RWPE2 (cell line): ENCODE measurements at regions not wholly inside any gene's neighbourhood (a gene's known extent, or its start where the extent isn't known, plus 50 kb on each side); places are given as distances from the start of the nearest gene placed in this dataset.

Experiments
- ATAC-seq: fragments of 200-7000 bp; cut with Tn5 transposase; 3 replicates; pipeline ENCODE4 v1.9.1; 2021; ENCODE audit warnings: low read depth
- DNase-seq: peaks from one replicate; pipeline ENCODE4 v3.0.0-alpha.2; 2020; ENCODE audit warnings: low spot score
- H3K27ac ChIP-seq: fragments of 450-650 bp; 2 replicates; pipeline ENCODE4 v1.5.1; 2017; ENCODE audit warnings: mild to moderate bottlenecking; ENCODE audit not compliant: poor library complexity, severe bottlenecking
- H3K27me3 ChIP-seq: fragments of 250-450 bp; sonication (Bioruptor Pico); 2 replicates; pipeline ENCODE4 v1.5.1; 2021; ENCODE audit warnings: mild to moderate bottlenecking, moderate library complexity; ENCODE audit not compliant: insufficient read depth, poor library complexity, severe bottlenecking
- H3K36me3 ChIP-seq: fragments of 250-450 bp; sonication (Bioruptor Pico); 2 replicates; pipeline ENCODE4 v1.5.1; 2020; ENCODE audit warnings: low read depth, mild to moderate bottlenecking, moderate library complexity
- H3K4me1 ChIP-seq: fragments of 250-450 bp; sonication (Bioruptor Pico); 2 replicates; pipeline ENCODE4 v1.5.1; 2021; ENCODE audit warnings: mild to moderate bottlenecking, moderate library complexity; ENCODE audit not compliant: insufficient read depth, poor library complexity, severe bottlenecking
- H3K4me3 ChIP-seq: fragments of 250-450 bp; sonication (Bioruptor Pico); 2 replicates; pipeline ENCODE4 v1.5.1; 2021; ENCODE audit warnings: mild to moderate bottlenecking, moderate library complexity; ENCODE audit not compliant: severe bottlenecking
- H3K9me3 ChIP-seq: fragments of 250-450 bp; sonication (Bioruptor Pico); 2 replicates; pipeline ENCODE4 v1.5.1; 2021; ENCODE audit warnings: mild to moderate bottlenecking, moderate library complexity; ENCODE audit not compliant: severe bottlenecking
- TF ChIP-seq, protein P1 (sequence below): fragments of 450-650 bp; IDR thresholded peaks from one replicate; pipeline ENCODE4 v1.5.1; 2017; ENCODE audit warnings: mild to moderate bottlenecking, moderate library complexity; ENCODE audit not compliant: poor library complexity, severe bottlenecking

DNA sequence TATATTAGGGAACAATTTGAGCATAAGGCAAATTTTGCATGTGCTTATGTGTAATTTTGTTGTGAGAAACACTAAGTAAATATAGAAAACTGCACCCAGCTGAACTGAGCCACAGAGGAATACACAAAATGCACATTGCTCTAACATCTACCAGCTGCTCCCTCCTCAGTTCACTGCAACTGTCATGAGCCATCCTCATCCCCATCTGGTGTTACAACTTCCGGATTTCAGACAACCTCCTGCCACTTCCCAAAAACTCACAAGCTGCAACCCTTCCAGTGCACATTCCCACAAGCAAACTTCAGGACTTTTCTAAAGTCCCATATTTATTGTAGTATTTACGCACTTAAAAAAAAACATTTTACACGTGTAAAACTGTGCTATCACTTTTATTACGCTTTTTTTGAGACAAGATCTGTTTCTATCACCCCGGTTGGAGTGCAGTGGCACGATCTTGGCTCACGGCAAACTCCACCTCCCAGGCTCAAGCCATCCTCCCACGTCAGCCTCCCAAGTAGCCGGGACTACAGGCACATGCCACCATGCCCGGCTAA lies 169.1 kb upstream of the TBX3 start:
- Histone ChIP-seq H3K27ac (no peak overlapping the region), H3K27me3 (no peaks in the 10 kb centered on the region), H3K4me1 (no peaks in the 10 kb centered on the region), H3K9me3 (no peaks in the 10 kb centered on the region), H3K4me3 (no peak overlapping the region), H3K36me3 (no peaks in the 10 kb centered on the region)
- TF ChIP-seq, protein P1, sequence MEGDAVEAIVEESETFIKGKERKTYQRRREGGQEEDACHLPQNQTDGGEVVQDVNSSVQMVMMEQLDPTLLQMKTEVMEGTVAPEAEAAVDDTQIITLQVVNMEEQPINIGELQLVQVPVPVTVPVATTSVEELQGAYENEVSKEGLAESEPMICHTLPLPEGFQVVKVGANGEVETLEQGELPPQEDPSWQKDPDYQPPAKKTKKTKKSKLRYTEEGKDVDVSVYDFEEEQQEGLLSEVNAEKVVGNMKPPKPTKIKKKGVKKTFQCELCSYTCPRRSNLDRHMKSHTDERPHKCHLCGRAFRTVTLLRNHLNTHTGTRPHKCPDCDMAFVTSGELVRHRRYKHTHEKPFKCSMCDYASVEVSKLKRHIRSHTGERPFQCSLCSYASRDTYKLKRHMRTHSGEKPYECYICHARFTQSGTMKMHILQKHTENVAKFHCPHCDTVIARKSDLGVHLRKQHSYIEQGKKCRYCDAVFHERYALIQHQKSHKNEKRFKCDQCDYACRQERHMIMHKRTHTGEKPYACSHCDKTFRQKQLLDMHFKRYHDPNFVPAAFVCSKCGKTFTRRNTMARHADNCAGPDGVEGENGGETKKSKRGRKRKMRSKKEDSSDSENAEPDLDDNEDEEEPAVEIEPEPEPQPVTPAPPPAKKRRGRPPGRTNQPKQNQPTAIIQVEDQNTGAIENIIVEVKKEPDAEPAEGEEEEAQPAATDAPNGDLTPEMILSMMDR: no peak
- ATAC-seq: no peak
- no peak for DNase-seq

DNA sequence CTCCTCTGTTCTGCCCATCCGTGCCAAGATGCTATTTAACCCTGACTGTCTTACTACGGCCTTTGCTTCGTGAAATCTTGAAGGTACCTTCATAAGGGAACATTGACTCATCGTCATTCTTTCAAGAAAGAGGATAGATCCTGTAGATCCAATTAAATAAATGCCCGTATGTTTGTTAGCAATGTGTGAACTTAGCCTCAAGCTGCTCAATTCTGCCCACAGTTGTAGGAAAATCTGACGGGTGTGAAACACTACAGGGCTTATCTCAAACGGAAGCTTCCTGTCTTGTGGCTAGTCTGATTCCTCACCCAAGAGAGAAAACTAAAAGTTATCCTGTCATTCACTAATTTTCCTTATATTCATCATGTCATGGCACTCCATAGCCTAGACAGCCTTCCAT lies 168.0 kb upstream of the TBX3 start:
- DNase-seq (no peak), ATAC-seq (no peak)
- Histone ChIP-seq H3K27me3 (no peaks in the 10 kb centered on the region), H3K4me1 (no peaks in the 10 kb centered on the region), H3K4me3 (no peak overlapping the region), H3K9me3 (no peaks in the 10 kb centered on the region), H3K36me3 (no peaks in the 10 kb centered on the region), H3K27ac (no peak overlapping the region)
- TF ChIP-seq, protein P1: no peak

DNA sequence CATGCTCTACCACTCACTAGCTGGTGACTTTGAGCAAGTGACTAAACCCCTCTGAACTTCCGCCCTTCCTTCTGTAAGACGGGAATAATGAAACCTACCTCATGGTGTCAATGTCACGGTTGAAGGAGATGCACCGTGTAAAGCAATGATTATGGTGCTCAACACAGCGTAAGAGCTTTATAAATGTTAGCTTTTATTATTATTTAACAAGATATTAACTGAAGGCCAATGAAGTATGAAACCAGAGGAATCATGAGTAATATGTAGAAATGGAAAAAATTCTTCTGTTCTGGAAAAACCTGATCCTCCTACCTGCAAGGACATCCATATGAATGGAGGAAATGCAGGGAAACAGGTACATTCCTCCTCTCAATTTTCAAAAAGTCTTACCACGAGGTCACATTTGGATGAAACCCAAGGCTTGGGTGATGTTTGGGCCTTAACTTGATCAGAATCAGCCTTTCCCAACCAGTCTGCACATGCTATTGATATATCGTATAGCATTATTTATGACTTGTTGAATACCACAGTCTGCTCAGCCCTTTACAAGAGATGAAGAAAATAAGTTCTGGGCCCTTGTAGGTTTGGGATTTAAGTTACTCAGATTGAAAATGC lies 166.8 kb upstream of the TBX3 start:
- Histone ChIP-seq H3K4me1 (no peaks in the 10 kb centered on the region), H3K9me3 (no peaks in the 10 kb centered on the region), H3K27ac (no peak overlapping the region), H3K27me3 (no peaks in the 10 kb centered on the region), H3K36me3 (no peaks in the 10 kb centered on the region), H3K4me3 (no peak overlapping the region)
- TF ChIP-seq, protein P1: no peak
- ATAC-seq: no peak
- no peak for DNase-seq

DNA sequence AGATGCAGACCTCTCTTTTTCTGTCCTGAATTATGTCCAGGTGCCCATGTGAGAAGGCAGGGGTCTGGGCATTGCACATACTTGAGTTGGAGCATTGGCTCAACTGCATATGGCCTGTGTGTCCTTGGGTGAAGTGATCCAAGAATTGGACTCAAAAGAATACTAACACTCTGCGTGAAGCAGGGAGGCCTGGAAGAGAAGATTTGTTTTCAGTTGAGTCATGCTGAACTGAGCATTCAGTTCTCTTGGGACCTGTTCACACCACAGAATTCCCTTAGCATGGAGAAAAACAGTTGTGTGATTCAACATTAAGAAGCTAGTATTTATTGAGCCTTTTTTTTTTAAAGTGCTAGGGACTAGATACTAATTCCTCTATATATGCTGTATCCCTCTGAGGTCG lies 164.7 kb upstream of the TBX3 start:
- no peaks in the 10 kb centered on the region for H3K9me3 ChIP-seq
- no peaks in the 10 kb centered on the region for H3K36me3 ChIP-seq
- no peak for DNase-seq
- TF ChIP-seq, protein P1: no peak
- no peak overlapping the region for H3K27ac ChIP-seq
- no peaks in the 10 kb centered on the region for H3K27me3 ChIP-seq
- no peaks in the 10 kb centered on the region for H3K4me1 ChIP-seq
- ATAC-seq: no peak
- no peak overlapping the region for H3K4me3 ChIP-seq

DNA sequence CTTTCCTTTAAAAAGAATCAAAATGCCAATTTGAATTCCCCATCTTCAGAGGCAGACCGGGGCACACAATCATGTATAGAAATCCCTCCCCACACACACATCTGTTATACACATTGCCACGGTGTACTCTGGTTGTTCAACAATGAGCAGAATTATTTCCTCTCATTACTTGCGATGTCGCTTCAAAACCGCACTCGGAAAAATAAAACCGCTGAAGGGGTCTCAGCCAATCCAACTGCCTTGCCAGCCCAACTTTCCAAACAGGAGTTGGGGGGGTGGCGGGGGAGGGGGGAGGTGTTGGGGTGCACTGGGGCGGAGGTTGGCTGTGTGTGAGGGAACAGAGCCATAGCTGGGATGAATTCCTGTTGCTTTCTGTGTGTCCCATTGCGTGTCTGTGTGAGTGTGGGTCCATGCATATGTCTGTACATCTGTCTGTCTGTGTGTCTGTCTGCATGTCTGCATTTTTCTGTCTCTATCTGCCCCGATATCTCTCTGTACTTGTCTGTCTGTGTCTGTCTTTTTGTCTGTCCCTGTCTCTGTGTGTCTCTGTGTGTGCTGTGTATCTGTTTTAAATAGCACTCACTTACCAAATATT lies 163.6 kb upstream of the TBX3 start:
- H3K4me1 ChIP-seq: no peaks in the 10 kb centered on the region
- ATAC-seq (no peak), DNase-seq (no peak)
- H3K27me3 ChIP-seq: no peaks in the 10 kb centered on the region
- no peaks in the 10 kb centered on the region for H3K9me3 ChIP-seq
- H3K27ac ChIP-seq: no peak overlapping the region
- H3K36me3 ChIP-seq: no peaks in the 10 kb centered on the region
- TF ChIP-seq, protein P1: no peak
- H3K4me3 ChIP-seq: no peak overlapping the region
